ENCODE measurements at regions not wholly inside any gene's neighbourhood (a gene's known extent, or its start where the extent isn't known, plus 50 kb on each side); places are given as distances from the start of the nearest gene placed in this dataset.

DNA sequence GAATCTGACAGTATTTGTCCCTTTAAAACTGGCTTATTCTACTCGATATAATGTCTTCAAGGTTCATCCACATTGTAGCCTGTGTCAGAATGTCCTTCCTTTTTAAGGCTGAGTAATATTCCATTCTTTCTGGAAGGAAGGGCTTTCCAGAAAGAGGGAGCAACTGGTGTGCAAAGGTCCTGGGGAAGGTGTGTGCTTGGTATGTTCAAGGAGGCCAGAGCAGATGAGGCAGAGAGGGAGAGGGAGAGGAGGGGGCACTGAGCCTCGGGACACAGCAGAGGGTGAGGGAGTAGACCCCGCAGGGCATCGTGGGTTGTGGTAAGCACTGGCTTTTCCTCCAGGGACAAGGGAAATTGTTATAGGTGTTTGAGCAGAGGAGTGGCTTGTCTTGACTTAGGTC, 90.9 kb upstream of the NCOR2 start:
- Histone ChIP-seq H2AFZ (ENCODE audit: low read length, unreplicated experiment) (no peak overlapping the region), H3K27ac (ENCODE audit: low read depth, low read length) (no peak overlapping the region), H3K79me2 (ENCODE audit: control insufficient read depth, insufficient read depth, low read length, unreplicated experiment) (no peaks in the 10 kb centered on the region), H3K36me3 (ENCODE audit: insufficient read depth, low read length) (no peaks in the 10 kb centered on the region), H3K27me3 (ENCODE audit: insufficient read depth, low read length) (no peaks in the 10 kb centered on the region), H3K4me3 (ENCODE audit: low read depth, low read length) (no peak overlapping the region), H3K4me1 (ENCODE audit: control insufficient read depth, insufficient read depth, low read length, unreplicated experiment) (peaks cover 29% of the 10 kb centered on the region)

DNA sequence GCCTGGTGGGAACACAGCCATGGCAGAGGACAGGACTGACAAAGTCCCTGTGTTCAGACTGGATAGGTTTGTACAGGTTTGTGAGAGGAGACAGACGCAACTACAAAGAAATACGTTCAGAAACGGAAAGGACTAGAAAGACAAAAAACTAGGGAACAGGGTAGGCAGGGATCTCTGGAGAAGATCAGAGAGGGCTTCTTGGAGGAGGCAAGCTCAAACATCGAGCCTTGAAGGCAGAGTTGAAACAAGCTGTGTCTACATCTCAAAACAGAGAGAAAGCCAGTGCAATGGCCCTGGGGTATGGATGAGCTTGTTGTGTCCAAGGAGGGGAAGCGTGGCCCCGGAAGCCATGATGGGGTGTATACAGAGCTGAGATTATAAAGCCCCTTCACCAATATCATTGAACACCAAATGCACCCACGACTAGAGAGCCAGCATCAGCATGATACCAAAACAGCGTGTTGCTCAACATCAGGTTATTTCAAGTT, 89.6 kb upstream of the NCOR2 start:
- Histone ChIP-seq H3K4me3 (ENCODE audit: low read depth, low read length) (no peak overlapping the region), H3K36me3 (ENCODE audit: insufficient read depth, low read length) (no peaks in the 10 kb centered on the region), H3K79me2 (ENCODE audit: control insufficient read depth, insufficient read depth, low read length, unreplicated experiment) (no peaks in the 10 kb centered on the region), H3K27me3 (ENCODE audit: insufficient read depth, low read length) (no peaks in the 10 kb centered on the region), H3K27ac (ENCODE audit: low read depth, low read length) (no peak overlapping the region), H3K4me1 (ENCODE audit: control insufficient read depth, insufficient read depth, low read length, unreplicated experiment) (peaks cover 34% of the 10 kb centered on the region), H2AFZ (ENCODE audit: low read length, unreplicated experiment) (no peak overlapping the region)

DNA sequence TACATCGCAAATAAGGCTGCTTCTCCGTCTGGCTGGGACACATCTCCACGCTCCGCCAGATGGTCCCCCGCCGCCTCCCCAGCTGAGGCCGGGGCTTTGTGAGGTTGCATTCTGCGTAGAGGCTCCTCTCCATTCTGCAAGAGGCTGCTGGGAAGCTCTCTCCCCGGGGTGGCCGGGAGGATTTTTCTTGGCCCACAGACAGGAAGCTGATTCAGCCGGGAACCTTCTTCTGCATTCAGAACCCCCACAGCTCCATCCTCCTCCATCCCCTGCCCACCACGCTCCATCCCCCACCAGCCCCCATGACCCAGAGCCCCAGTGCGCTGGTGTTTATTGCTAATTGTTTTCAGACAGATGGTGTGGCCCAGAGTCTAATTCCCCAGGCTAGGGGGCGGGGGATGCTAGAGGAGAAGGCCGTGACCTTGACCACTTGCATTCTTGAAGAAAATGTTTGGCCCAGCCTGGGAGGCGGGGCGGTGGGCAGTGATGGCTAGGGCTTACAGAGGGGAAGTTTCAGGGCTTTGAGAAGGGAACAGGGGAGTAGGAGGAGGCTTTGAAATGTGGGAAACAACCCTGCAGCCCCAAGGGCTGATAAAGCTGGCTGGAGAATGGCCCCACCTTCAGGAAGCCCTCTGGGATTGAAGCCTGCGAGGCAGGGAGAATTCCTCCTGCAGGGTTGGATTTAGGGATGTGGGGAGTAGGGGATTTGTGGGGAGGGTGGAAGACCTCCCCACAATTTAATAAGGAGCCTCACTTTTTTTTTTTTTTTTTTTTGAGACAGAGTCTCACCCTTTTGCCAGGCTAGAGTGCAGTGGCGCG, 88.5 kb upstream of the NCOR2 start:
- Histone ChIP-seq H3K4me3 (ENCODE audit: low read depth, low read length) (peak overlapping the region; percentile 57), H3K4me1 (ENCODE audit: control insufficient read depth, insufficient read depth, low read length, unreplicated experiment) (peaks cover 40% of the 10 kb centered on the region), H3K27ac (ENCODE audit: low read depth, low read length) (peak overlapping the region; percentile 77), H3K36me3 (ENCODE audit: insufficient read depth, low read length) (no peaks in the 10 kb centered on the region), H3K27me3 (ENCODE audit: insufficient read depth, low read length) (no peaks in the 10 kb centered on the region), H2AFZ (ENCODE audit: low read length, unreplicated experiment) (peak overlapping the region; percentile 74), H3K79me2 (ENCODE audit: control insufficient read depth, insufficient read depth, low read length, unreplicated experiment) (no peaks in the 10 kb centered on the region)

DNA sequence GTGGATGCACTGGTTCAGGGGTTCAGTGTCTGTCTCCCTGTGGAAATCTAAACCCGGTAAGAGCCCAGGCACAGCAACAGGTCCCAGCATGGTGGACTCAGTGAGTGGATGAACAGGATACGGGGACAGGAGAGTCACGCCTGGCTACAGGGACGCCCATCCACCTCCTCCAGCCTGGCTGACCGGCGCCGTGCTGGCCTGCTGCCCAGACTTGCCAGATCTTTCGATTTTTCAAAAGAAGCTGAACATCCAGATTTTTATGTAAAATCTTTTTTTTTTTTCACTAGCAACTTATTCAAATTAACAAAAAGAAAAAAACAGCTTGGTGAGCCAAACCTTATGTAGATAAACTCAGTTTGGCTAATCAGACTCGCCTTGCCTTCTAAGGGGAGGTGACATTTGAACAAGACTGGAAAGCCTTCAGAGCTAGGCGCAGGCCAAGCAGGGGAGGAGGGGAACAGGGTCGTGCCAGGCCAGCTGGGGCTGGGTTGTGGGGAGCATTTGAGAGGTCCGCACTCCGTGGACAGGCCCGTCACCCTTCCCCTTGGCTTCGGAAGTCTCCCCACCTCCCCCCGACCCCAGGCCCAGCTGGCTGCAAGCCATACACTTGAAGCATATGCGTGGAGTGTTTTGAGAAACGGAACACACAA, 87.8 kb upstream of the NCOR2 start:
- Histone ChIP-seq H3K27ac (ENCODE audit: low read depth, low read length) (peak overlapping the region; percentile 77), H3K79me2 (ENCODE audit: control insufficient read depth, insufficient read depth, low read length, unreplicated experiment) (no peaks in the 10 kb centered on the region), H2AFZ (ENCODE audit: low read length, unreplicated experiment) (peak overlapping the region; percentile 74), H3K4me1 (ENCODE audit: control insufficient read depth, insufficient read depth, low read length, unreplicated experiment) (peaks cover 40% of the 10 kb centered on the region), H3K4me3 (ENCODE audit: low read depth, low read length) (peak overlapping the region; percentile 57), H3K27me3 (ENCODE audit: insufficient read depth, low read length) (no peaks in the 10 kb centered on the region), H3K36me3 (ENCODE audit: insufficient read depth, low read length) (no peaks in the 10 kb centered on the region)

DNA sequence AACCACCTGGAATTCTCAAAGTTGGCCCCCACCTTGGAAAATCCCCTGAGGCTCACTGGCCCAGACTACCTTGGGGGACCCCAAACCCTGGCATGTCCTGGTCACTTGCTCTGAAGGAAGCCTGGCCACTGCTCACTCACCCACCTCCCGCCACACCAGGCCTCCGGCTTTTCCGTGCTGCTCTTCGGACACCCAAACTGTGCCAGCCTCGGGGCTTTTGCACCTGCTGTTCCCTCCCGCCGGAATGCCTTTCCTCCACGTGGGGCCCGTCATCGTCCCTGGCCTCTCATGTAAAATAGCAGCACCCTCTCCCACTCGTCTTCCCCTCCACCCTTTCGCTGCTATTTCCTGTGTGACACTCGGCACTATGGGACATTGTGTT, 87.2 kb upstream of the NCOR2 start:
- Histone ChIP-seq H3K4me1 (ENCODE audit: control insufficient read depth, insufficient read depth, low read length, unreplicated experiment) (peaks cover 40% of the 10 kb centered on the region), H3K79me2 (ENCODE audit: control insufficient read depth, insufficient read depth, low read length, unreplicated experiment) (no peaks in the 10 kb centered on the region), H3K27me3 (ENCODE audit: insufficient read depth, low read length) (no peaks in the 10 kb centered on the region), H3K27ac (ENCODE audit: low read depth, low read length) (peak overlapping the region; percentile 77), H3K4me3 (ENCODE audit: low read depth, low read length) (peak overlapping the region; percentile 57), H3K36me3 (ENCODE audit: insufficient read depth, low read length) (no peaks in the 10 kb centered on the region), H2AFZ (ENCODE audit: low read length, unreplicated experiment) (peak overlapping the region; percentile 74)

DNA sequence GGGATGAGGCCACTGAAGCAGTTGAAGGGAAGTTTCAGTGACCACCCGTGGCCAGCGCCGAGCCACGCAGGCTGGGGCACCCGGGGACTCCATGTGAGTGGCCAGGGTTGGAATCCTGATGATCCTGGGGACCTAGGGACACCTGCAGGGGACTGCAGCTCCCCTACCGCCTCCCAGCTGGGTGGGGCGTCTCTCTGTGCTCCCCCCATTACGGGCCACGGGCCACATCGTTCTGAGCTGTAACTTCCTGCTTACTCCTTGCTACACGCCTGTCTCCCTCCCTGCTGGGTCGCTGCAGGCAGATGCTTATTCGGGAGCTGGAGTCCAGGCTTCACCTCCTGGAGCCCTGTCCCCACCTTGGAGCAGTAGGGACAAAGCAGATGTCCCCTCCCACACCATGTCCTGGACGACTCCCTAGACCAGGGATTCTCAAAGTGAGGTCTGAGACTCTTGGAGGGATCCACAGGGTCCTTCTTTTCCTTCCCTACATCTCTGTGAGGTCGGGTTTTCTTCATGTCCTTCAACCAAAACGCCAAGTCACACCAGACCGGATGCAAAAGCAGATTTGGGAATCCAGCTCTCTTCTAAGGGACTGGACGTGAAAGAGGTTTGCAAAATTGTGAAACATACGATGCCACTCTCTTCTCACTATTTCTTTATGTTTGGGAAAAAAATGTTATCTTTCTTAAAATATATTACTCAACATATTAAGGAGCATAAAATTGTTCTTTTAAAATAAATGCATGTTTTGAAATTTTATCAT, 85.9 kb upstream of the NCOR2 start:
- Histone ChIP-seq H3K36me3 (ENCODE audit: insufficient read depth, low read length) (no peaks in the 10 kb centered on the region), H3K4me3 (ENCODE audit: low read depth, low read length) (no peak overlapping the region), H3K27ac (ENCODE audit: low read depth, low read length) (no peak overlapping the region), H3K79me2 (ENCODE audit: control insufficient read depth, insufficient read depth, low read length, unreplicated experiment) (no peaks in the 10 kb centered on the region), H3K4me1 (ENCODE audit: control insufficient read depth, insufficient read depth, low read length, unreplicated experiment) (peaks cover 40% of the 10 kb centered on the region), H3K27me3 (ENCODE audit: insufficient read depth, low read length) (no peaks in the 10 kb centered on the region), H2AFZ (ENCODE audit: low read length, unreplicated experiment) (peak overlapping the region; percentile 42)

DNA sequence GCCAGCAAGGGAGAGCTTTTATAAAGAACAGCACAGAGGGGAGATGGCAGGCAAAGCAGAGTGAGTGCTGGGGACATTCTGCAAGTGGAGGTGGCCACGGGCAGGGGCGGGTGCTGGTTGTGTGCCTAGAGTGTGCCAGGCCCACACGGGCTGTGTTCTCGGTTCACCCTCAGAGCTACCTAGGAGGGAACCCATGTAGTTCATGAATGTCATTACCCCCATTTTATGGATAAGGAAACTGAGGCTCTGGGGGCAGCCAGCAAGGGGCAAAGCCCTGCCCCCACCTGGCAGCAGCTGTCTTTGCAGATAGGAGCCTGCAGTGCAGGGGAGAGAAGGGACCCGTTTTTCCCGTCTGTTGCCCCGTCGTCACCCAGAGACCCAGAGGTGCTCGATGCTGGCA, 85.2 kb upstream of the NCOR2 start:
- H2AFZ ChIP-seq (ENCODE audit: low read length, unreplicated experiment), result no peak overlapping the region
- H3K27ac ChIP-seq (ENCODE audit: low read depth, low read length), result no peak overlapping the region

DNA sequence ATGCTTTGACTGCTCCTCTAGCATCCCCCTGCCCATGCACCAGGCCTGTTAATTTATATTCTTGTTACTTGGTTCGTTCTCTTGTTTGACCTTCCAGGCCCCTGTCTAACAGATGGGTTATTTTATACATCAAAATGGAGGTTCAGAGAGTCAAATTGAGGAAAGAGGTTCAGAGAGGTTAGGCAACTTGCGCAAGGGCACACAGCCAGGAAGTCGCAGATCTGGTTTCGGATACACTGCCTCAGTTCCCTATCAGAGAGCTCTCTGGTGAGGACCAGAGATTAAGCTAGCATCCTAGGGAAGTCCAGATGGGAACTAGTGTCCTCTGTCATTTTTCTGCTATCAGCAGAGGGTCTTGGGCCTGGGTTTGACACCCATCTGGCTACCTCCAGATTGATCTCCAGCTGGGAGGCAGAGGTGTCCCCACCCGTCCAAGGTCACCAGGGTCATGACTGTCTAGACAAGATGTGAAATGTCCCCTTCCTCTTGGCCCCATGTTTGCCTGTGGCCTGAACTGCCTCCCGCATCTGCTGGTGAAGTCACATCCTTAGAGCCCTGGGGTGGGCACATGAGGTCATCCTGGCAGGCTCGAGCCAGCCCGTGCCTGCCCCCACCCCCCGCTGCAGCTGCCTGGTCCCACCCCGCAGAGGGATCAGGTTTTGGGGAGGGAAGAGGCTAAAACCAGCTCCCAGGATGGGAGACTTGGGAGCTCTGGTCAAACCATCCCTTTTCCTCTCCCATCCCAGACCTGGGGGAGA, 84.3 kb upstream of the NCOR2 start:
- no peak overlapping the region for H3K27ac ChIP-seq (ENCODE audit: low read depth, low read length)
- no peaks in the 10 kb centered on the region for H3K79me2 ChIP-seq (ENCODE audit: control insufficient read depth, insufficient read depth, low read length, unreplicated experiment)

More for the DNA sequence above, 85.2 kb upstream of the NCOR2 start:
- Histone ChIP-seq H3K27me3 (ENCODE audit: insufficient read depth, low read length) (no peaks in the 10 kb centered on the region), H3K4me3 (ENCODE audit: low read depth, low read length) (no peak overlapping the region), H3K79me2 (ENCODE audit: control insufficient read depth, insufficient read depth, low read length, unreplicated experiment) (no peaks in the 10 kb centered on the region), H3K36me3 (ENCODE audit: insufficient read depth, low read length) (no peaks in the 10 kb centered on the region), H3K4me1 (ENCODE audit: control insufficient read depth, insufficient read depth, low read length, unreplicated experiment) (peaks cover 40% of the 10 kb centered on the region)

DNA sequence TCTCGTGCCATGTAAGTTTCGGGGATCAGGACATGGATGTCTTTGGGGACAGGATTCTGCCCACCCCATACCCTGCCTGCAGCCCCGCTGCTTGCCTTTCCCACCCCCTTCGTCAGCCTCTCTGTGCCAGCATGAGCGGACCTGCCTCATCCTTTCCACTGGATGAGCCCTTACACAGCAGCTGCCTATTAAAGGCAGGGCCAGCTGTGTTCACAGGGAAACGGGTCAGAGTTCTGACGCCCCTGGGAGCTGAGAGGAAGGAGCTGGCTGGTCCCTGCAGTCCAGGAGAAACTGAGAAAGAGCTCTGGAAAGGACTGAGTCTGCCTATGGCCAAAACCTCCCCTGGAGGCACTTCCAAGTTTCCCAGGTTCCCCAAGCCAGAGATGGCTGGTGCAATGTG, 83.5 kb upstream of the NCOR2 start:
- H3K27ac ChIP-seq (ENCODE audit: low read depth, low read length), result no peak overlapping the region

More for the DNA sequence above, 84.3 kb upstream of the NCOR2 start:
- H3K4me1 ChIP-seq (ENCODE audit: control insufficient read depth, insufficient read depth, low read length, unreplicated experiment), result peaks cover 37% of the 10 kb centered on the region
- H3K27me3 ChIP-seq (ENCODE audit: insufficient read depth, low read length), result no peaks in the 10 kb centered on the region
- no peak overlapping the region for H2AFZ ChIP-seq (ENCODE audit: low read length, unreplicated experiment)
- no peaks in the 10 kb centered on the region for H3K36me3 ChIP-seq (ENCODE audit: insufficient read depth, low read length)
- no peak overlapping the region for H3K4me3 ChIP-seq (ENCODE audit: low read depth, low read length)

DNA sequence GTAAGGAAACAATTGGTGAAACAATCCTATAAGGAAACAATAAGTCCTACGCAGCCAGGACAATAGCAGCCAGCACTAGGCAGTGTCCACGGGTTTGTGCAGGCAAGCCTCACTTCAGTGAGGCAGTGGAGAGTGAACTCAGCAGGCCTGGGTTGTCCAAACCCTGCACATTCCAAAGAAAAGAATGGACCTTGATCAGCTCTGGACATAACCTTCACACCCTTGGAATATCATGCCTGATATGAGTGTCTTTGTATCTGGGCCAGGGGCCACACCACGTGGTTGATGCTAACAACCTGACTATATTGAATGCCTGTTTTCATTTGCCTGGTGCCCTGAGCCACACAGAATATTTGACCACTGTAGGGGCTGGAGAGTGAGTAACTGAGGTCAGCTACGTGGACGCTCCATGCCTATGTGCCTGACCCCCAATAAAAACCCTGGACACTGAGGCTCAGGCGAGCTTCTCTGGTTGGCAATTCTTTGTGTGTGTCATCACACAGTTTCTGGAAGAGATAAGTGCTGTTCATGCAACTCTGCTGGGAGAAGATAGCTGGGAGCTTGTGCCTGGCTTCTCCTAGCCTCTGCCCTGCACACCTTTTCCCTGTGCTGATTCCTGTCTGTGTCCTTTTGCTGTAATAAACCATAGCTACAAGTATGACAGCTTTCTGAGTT, 81.4 kb upstream of the NCOR2 start:
- Histone ChIP-seq H3K4me1 (ENCODE audit: control insufficient read depth, insufficient read depth, low read length, unreplicated experiment) (peaks cover 14% of the 10 kb centered on the region), H3K27me3 (ENCODE audit: insufficient read depth, low read length) (no peaks in the 10 kb centered on the region), H3K27ac (ENCODE audit: low read depth, low read length) (no peak overlapping the region), H2AFZ (ENCODE audit: low read length, unreplicated experiment) (no peak overlapping the region), H3K4me3 (ENCODE audit: low read depth, low read length) (no peak overlapping the region), H3K79me2 (ENCODE audit: control insufficient read depth, insufficient read depth, low read length, unreplicated experiment) (no peaks in the 10 kb centered on the region), H3K36me3 (ENCODE audit: insufficient read depth, low read length) (no peaks in the 10 kb centered on the region)

More for the DNA sequence above, 83.5 kb upstream of the NCOR2 start:
- Histone ChIP-seq H3K4me3 (ENCODE audit: low read depth, low read length) (no peak overlapping the region), H3K79me2 (ENCODE audit: control insufficient read depth, insufficient read depth, low read length, unreplicated experiment) (no peaks in the 10 kb centered on the region), H2AFZ (ENCODE audit: low read length, unreplicated experiment) (no peak overlapping the region), H3K27me3 (ENCODE audit: insufficient read depth, low read length) (no peaks in the 10 kb centered on the region), H3K36me3 (ENCODE audit: insufficient read depth, low read length) (no peaks in the 10 kb centered on the region), H3K4me1 (ENCODE audit: control insufficient read depth, insufficient read depth, low read length, unreplicated experiment) (peaks cover 29% of the 10 kb centered on the region)
